HCEC 1CT (cell line): ENCODE measurements at regions not wholly inside any gene's neighbourhood (a gene's known extent, or its start where the extent isn't known, plus 50 kb on each side); places are given as distances from the start of the nearest gene placed in this dataset.
A peak's percentile ranks its signal among the peaks of the same experiment; 100 is the strongest.

Experiments
- DNase-seq: peaks from one replicate; pipeline ENCODE4 v3.0.0-alpha.2; 2017

- DNase-seq: no peak
Measured at GRCh38 chr3:150059241-150059640, 88.5 kb upstream of the PFN2 start.

GRCh38 chr3:150057227-150057626, 86.5 kb upstream of the PFN2 start:
- no peak for DNase-seq

- no peak for DNase-seq
Measured at GRCh38 chr3:150055332-150055731, 84.6 kb upstream of the PFN2 start.

- no peak for DNase-seq
Measured at GRCh38 chr3:150054635-150055034, 83.9 kb upstream of the PFN2 start.

GRCh38 chr3:150050510-150050909, 79.8 kb upstream of the PFN2 start:
- DNase-seq: no peak

GRCh38 chr3:150049317-150049716, 78.6 kb upstream of the PFN2 start:
- peak; percentile 56 for DNase-seq

- DNase-seq: no peak
Measured at GRCh38 chr3:150041877-150042276, 71.2 kb upstream of the PFN2 start.

- DNase-seq: no peak
Measured at GRCh38 chr3:150040097-150040496, 69.4 kb upstream of the PFN2 start.

- DNase-seq: no peak
Measured at GRCh38 chr3:150038830-150039229, 68.1 kb upstream of the PFN2 start.

GRCh38 chr3:150036780-150037179, 66.1 kb upstream of the PFN2 start:
- no peak for DNase-seq

GRCh38 chr3:150035910-150036612, 65.4 kb upstream of the PFN2 start:
- DNase-seq: no peak

GRCh38 chr3:150035301-150035779, 64.6 kb upstream of the PFN2 start:
- DNase-seq: no peak

GRCh38 chr3:150033721-150034120, 63.0 kb upstream of the PFN2 start:
- DNase-seq: no peak

GRCh38 chr3:150030841-150031240, 60.1 kb upstream of the PFN2 start:
- DNase-seq: peak; percentile 38

- no peak for DNase-seq
Measured at GRCh38 chr3:150023239-150023636, 52.5 kb upstream of the PFN2 start.

- DNase-seq: no peak
Measured at GRCh38 chr3:150022381-150023238, 51.9 kb upstream of the PFN2 start.

- peak; percentile 85 for DNase-seq
Measured at GRCh38 chr3:150020527-150020926, 49.8 kb upstream of the PFN2 start.
